ENCODE measurements at regions not wholly inside any gene's neighbourhood (a gene's known extent, or its start where the extent isn't known, plus 50 kb on each side); places are given as distances from the start of the nearest gene placed in this dataset.
"Not testable (repeated sequence)": the region's sequence is repeated elsewhere in the genome, so short reads cannot be mapped to it uniquely, and the experiment has no call there.

GRCh38 chr4:124111922-124112321 is 600.6 kb downstream of the ANKRD50 start:
- in situ Hi-C loops (cut with MboI; ENCODE audit: low sequenced_read_pairs) = no loop called here

DNA sequence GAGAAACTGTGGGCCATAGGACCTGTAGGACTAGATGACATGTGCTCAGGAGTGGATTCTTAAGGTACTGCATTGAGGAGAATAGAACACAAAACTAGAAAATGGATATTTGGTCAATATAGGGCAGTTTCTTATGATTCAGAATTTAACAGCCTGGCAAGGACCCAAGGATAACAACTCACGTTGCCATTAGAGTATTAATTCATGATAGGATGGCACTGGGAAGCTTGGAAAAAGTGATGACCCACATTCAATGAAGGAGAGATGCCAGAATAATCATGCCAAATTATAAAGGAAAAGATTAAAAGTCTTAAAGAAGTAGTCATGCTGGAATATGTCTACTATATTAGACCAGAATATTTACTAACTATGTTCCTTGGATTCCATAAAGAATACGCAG is 594.5 kb downstream of the ANKRD50 start:
- in situ Hi-C loops (cut with MboI; ENCODE audit: low sequenced_read_pairs) = no loop called here

DNA sequence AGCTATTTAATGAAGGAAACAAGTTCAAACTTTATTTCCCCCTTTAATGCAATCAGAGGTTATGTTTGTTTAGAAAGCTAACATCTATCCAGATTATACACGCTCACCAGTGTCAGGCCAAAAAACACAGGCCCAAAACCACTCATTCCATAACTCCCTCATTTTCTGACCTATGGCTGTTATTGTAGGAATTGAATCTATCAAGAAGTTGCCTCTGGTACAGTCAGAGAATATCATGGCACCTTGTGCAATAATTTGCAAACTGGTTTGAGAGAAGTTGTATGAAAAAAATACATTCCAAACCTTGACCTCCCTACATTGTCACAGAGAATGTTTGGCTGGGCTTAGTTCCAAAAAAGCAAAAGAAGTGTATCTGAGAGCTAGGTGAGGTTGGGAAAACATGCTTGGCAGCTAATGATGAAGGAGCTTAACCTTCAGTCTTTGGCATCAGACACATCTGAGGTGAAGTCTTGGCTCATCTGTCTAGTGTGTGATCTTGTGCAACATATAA is 591.0 kb downstream of the ANKRD50 start:
- in situ Hi-C loops (cut with MboI; ENCODE audit: low sequenced_read_pairs) = no loop called here

GRCh38 chr4:124123181-124123580 is 589.4 kb downstream of the ANKRD50 start:
- in situ Hi-C loops (cut with MboI; ENCODE audit: low sequenced_read_pairs) = no loop called here

- in situ Hi-C loops (cut with MboI; ENCODE audit: low sequenced_read_pairs) = no loop called here
Observed at GRCh38 chr4:124123721-124124120, 588.8 kb downstream of the ANKRD50 start.

- in situ Hi-C loops (cut with MboI; ENCODE audit: low sequenced_read_pairs) = not testable (repeated sequence)
Observed at GRCh38 chr4:124131324-124131723, 581.2 kb downstream of the ANKRD50 start.

GRCh38 chr4:124132161-124132560 is 580.4 kb downstream of the ANKRD50 start:
- in situ Hi-C loops (cut with MboI; ENCODE audit: low sequenced_read_pairs) = no loop called here

- in situ Hi-C loops (cut with MboI; ENCODE audit: low sequenced_read_pairs) = no loop called here
Observed at GRCh38 chr4:124133753-124134152, 578.8 kb downstream of the ANKRD50 start.

GRCh38 chr4:124135409-124135813 is 577.1 kb downstream of the ANKRD50 start:
- in situ Hi-C loops (cut with MboI; ENCODE audit: low sequenced_read_pairs) = no loop called here

DNA sequence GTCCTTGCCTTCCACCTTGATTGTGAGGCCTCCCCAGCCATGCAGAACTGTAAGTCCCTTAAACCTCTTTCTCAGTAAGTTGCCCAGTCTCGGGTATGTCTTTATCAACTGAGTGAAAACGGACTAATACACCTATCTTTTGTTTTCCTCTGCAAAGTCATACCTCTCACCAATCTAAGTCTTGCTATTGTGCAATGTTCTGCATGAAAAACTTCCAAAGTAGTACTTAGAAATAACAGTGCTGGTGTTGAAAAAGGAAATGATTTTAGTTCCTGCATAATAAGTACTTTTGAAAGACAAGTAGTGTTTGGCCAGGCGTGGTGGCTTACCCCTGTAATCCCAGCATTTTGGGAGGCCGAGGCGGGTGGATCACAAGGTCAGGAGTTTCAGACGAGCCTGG is 573.5 kb downstream of the ANKRD50 start:
- in situ Hi-C loops (cut with MboI; ENCODE audit: low sequenced_read_pairs) = no loop called here

DNA sequence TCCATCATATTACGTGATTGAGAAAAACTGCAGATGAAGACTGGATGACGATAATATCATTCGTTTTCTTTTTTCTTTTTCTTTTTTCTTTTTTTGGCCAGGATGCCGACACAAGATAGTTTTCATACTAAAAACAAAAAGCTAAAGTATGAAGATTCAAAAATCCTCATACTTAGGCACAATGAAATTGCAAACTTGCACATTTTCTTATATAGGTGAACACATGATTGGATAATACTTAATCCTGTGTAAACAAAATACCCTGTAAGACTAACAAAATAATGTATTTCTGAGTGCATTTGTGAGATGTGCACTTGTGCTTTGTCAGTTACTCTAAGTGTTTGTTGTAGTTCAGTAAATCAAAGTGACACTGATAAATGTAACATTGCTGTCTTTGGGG is 568.9 kb downstream of the ANKRD50 start:
- in situ Hi-C loops (cut with MboI; ENCODE audit: low sequenced_read_pairs) = no loop called here

DNA sequence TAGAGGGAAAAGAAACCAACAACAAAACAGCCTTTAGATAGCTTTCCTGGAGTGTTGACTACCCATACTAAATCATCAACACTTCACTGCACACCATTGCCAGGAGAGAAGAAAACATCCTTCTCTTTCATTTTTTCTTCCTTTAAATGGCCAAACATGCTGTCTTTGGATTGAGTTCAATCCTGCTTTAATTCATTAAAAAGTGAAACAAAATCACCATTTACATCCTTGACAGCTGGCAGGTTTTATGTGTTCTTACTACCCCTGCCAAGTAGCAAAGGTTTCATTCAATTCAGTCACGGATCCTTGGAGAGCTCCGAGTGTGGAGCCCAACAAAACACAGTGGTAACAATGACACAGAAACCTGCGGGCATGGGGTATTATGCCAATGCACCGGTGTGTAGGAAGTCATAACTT is 568.3 kb downstream of the ANKRD50 start:
- in situ Hi-C loops (cut with MboI; ENCODE audit: low sequenced_read_pairs) = no loop called here

- in situ Hi-C loops (cut with MboI; ENCODE audit: low sequenced_read_pairs) = no loop called here
Observed at GRCh38 chr4:124146068-124146467, 566.5 kb downstream of the ANKRD50 start.

GRCh38 chr4:124151031-124151430 is 561.5 kb downstream of the ANKRD50 start:
- in situ Hi-C loops (cut with MboI; ENCODE audit: low sequenced_read_pairs) = no loop called here

GRCh38 chr4:124152132-124152531 is 560.4 kb downstream of the ANKRD50 start:
- in situ Hi-C loops (cut with MboI; ENCODE audit: low sequenced_read_pairs) = no loop called here

GRCh38 chr4:124155239-124155638 is 557.3 kb downstream of the ANKRD50 start:
- in situ Hi-C loops (cut with MboI; ENCODE audit: low sequenced_read_pairs) = no loop called here

DNA sequence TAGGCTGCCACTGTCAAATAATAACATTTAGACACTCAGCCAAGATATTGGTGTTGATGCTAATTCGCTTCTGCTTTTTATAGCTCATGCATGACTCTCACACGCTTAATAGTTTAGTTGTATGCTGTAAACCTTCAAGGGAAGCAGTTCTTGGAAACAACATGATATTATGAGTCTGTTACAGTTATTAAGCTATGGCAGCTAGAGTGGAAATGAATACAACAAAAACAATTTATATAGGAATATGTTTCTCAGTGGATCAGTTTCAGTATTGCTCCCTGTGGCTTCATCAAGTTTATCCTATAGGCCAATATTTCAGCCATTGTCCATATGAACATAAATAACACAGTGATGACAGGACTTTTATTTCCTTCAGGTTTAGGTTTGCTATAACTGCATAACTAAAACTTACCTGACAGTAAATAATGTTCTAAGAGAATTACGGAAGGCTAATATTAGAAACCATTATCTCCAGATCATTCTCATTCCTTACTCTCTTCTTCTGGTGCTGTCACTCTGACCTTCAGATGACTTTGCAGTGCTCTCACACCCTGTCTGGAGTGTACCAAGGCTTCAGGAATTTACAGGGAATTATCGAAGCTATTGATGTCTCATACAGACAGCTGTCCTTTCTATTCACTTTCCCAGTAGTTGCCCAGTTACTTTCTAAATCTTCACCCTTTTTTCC is 555.0 kb downstream of the ANKRD50 start:
- in situ Hi-C loops (cut with MboI; ENCODE audit: low sequenced_read_pairs) = no loop called here

DNA sequence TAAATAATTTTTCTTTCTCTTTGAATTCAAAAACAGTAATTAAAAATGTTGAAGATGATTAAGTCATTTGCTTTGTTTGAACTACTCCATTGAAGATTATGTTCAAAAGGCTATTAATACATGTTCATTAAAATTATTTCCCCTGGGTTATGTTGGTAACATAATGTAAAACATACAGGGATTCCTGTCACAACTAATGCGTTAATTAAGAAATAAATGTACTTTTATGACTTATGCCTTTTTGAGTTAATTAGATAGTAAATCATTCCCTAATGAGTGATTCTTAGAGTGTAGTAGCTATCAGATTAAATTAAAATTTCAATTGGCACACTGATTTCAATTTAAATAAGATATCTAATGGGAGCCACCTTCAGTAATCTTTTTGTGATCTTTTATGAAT is 549.1 kb downstream of the ANKRD50 start:
- in situ Hi-C loops (cut with MboI; ENCODE audit: low sequenced_read_pairs) = no loop called here

DNA sequence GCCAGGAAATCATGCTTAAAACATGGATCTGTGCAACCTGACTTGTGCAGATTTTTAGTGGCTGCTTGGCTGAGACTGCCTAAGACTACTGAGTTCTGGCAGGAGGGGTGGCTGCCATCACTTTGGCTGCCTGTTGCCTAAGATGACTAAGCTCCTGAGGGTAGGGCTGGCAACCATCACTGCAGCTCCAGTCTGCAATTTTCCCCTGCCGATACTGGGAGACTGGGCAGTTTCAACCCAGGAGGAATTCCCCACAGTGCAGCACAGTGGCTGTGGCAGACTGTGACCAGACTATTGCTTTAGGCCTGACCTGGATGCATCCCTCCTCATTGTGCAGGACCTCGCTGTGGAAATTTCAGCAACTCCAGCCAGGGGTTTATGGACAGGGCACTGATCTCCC is 544.9 kb downstream of the ANKRD50 start:
- in situ Hi-C loops (cut with MboI; ENCODE audit: low sequenced_read_pairs) = no loop called here

- in situ Hi-C loops (cut with MboI; ENCODE audit: low sequenced_read_pairs) = not testable (repeated sequence)
Observed at GRCh38 chr4:124169524-124169923, 543.0 kb downstream of the ANKRD50 start.

- in situ Hi-C loops (cut with MboI; ENCODE audit: low sequenced_read_pairs) = no loop called here
Observed at GRCh38 chr4:124173912-124174311, 538.6 kb downstream of the ANKRD50 start.

- in situ Hi-C loops (cut with MboI; ENCODE audit: low sequenced_read_pairs) = no loop called here
Observed at GRCh38 chr4:124177647-124178425, 534.7 kb downstream of the ANKRD50 start.

Data from HL-60/S4 treated with phorbol 12-myristate 13-acetate at 8.2 ng/mL for 4 days and 3 days (cell line).